ENCODE measurements at regions not wholly inside any gene's neighbourhood (a gene's known extent, or its start where the extent isn't known, plus 50 kb on each side); places are given as distances from the start of the nearest gene placed in this dataset.

DNA sequence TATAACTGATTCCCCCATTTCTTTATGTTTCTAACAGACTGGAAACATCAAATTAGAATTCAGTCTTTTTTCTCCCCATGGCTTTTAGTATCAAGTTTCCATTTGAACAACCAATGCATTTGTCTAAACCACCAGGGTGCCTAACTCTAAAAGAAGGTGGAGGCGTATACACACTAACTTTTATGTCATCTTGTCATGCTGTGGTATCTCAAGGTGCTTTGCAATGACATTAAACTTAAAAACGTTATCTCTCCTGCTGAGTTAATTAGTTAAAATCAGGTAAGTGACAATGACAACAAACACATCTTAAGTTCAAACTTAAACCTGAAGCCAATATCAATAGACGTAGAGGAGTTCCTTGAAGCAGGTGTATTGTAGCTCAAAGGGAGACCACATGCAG lies 1001.7 kb downstream of the PCDH17 start:
- no peaks in the 10 kb centered on the region for H3K36me3 ChIP-seq (ENCODE audit: control insufficient read depth, insufficient read depth, low read length)
- H3K4me3 ChIP-seq (replicated peaks; ENCODE audit: low read depth, low read length) = no peak overlapping the region
- no peaks in the 10 kb centered on the region for H3K27me3 ChIP-seq (replicated peaks; ENCODE audit: control insufficient read depth, insufficient read depth, low read length)
- no peak for DNase-seq (ENCODE audit: extremely low read depth, insufficient read length)
- TF ChIP-seq, protein P1, sequence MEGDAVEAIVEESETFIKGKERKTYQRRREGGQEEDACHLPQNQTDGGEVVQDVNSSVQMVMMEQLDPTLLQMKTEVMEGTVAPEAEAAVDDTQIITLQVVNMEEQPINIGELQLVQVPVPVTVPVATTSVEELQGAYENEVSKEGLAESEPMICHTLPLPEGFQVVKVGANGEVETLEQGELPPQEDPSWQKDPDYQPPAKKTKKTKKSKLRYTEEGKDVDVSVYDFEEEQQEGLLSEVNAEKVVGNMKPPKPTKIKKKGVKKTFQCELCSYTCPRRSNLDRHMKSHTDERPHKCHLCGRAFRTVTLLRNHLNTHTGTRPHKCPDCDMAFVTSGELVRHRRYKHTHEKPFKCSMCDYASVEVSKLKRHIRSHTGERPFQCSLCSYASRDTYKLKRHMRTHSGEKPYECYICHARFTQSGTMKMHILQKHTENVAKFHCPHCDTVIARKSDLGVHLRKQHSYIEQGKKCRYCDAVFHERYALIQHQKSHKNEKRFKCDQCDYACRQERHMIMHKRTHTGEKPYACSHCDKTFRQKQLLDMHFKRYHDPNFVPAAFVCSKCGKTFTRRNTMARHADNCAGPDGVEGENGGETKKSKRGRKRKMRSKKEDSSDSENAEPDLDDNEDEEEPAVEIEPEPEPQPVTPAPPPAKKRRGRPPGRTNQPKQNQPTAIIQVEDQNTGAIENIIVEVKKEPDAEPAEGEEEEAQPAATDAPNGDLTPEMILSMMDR (IDR thresholded peaks at IDR 0.05; ENCODE audit: insufficient read depth, low read length, poor library complexity, severe bottlenecking) = no peak

- no peaks in the 10 kb centered on the region for H3K36me3 ChIP-seq (ENCODE audit: control insufficient read depth, insufficient read depth, low read length)
- no peak overlapping the region for H3K4me3 ChIP-seq (replicated peaks; ENCODE audit: low read depth, low read length)
- DNase-seq (ENCODE audit: extremely low read depth, insufficient read length) = no peak
- TF ChIP-seq, protein P1 (IDR thresholded peaks at IDR 0.05; ENCODE audit: insufficient read depth, low read length, poor library complexity, severe bottlenecking) = no peak
- no peaks in the 10 kb centered on the region for H3K27me3 ChIP-seq (replicated peaks; ENCODE audit: control insufficient read depth, insufficient read depth, low read length)
These were observed 1023.5 kb downstream of the PCDH17 start for GRCh38 chr13:58655086-58655485.

DNA sequence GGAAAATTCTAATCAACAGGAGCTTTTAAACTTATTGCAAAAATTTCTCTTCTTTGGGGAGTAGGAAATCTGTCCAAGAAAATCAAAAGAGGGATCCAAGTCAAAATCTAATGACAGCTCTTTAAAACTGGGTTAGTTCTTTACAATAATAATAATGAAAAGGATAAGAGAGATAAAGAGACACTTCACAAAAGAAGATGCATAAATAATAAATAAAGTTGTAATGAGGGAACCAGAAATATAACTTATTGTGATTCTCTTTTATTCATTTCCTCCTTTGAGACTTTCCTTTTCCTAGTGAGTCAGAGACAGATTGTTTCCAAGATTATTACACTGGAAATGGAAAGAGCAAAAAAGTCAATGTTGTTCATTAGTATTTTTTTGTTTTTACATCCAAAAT lies 1029.3 kb downstream of the PCDH17 start:
- TF ChIP-seq, protein P1 (IDR thresholded peaks at IDR 0.05; ENCODE audit: insufficient read depth, low read length, poor library complexity, severe bottlenecking) = no peak
- Histone ChIP-seq H3K36me3 (ENCODE audit: control insufficient read depth, insufficient read depth, low read length) (no peaks in the 10 kb centered on the region), H3K27me3 (replicated peaks; ENCODE audit: control insufficient read depth, insufficient read depth, low read length) (no peaks in the 10 kb centered on the region), H3K4me3 (replicated peaks; ENCODE audit: low read depth, low read length) (no peak overlapping the region)
- DNase-seq (ENCODE audit: extremely low read depth, insufficient read length) = no peak

- no peaks in the 10 kb centered on the region for H3K27me3 ChIP-seq (replicated peaks; ENCODE audit: control insufficient read depth, insufficient read depth, low read length)
- TF ChIP-seq, protein P1 (IDR thresholded peaks at IDR 0.05; ENCODE audit: insufficient read depth, low read length, poor library complexity, severe bottlenecking) = no peak
- H3K4me3 ChIP-seq (replicated peaks; ENCODE audit: low read depth, low read length) = no peak overlapping the region
- no peak for DNase-seq (ENCODE audit: extremely low read depth, insufficient read length)
- no peaks in the 10 kb centered on the region for H3K36me3 ChIP-seq (ENCODE audit: control insufficient read depth, insufficient read depth, low read length)
These were observed 1034.8 kb downstream of the PCDH17 start for GRCh38 chr13:58666331-58666730.

DNA sequence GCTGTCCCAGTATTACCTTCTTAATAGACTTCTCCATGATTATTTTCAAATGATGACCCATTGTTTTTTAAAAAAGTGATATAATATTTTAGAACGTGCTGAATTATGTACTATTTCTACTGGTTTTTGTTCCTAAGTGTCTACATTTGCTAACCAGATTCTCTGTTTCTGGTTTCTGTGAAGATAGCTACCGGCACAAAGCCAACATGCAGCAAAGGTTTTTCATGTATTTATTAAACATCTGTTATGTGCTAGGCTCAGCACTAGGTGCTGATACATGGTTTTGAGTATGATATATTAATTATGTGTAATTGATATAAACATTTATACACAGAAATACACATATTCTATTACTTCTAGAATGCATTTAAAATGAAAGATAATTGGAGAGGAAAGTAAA lies 1035.6 kb downstream of the PCDH17 start:
- no peak for DNase-seq (ENCODE audit: extremely low read depth, insufficient read length)
- Histone ChIP-seq H3K4me3 (replicated peaks; ENCODE audit: low read depth, low read length) (no peak overlapping the region), H3K36me3 (ENCODE audit: control insufficient read depth, insufficient read depth, low read length) (no peaks in the 10 kb centered on the region), H3K27me3 (replicated peaks; ENCODE audit: control insufficient read depth, insufficient read depth, low read length) (no peaks in the 10 kb centered on the region)
- TF ChIP-seq, protein P1 (IDR thresholded peaks at IDR 0.05; ENCODE audit: insufficient read depth, low read length, poor library complexity, severe bottlenecking) = no peak

DNA sequence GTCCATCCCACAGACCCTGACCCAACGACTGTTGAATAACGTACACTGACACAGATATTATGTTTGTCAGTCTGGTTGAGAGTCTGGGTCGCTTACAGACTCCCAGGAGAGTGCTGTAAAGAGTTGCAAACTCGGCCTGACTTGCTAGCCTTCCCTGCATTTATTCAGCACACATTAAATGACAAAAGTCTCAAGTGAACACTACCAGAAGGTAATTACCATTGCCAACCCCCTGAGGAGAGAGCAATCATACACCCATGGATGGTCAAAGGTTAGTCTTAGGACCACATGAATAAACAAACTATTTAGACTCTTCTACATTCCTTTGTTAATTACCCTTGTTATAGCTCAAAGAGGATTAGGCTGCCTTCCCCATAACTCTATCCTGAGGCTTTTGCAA lies 1048.6 kb downstream of the PCDH17 start:
- Histone ChIP-seq H3K36me3 (ENCODE audit: control insufficient read depth, insufficient read depth, low read length) (no peaks in the 10 kb centered on the region), H3K27me3 (replicated peaks; ENCODE audit: control insufficient read depth, insufficient read depth, low read length) (no peaks in the 10 kb centered on the region), H3K4me3 (replicated peaks; ENCODE audit: low read depth, low read length) (no peak overlapping the region)
- TF ChIP-seq, protein P1 (IDR thresholded peaks at IDR 0.05; ENCODE audit: insufficient read depth, low read length, poor library complexity, severe bottlenecking) = no peak
- no peak for DNase-seq (ENCODE audit: extremely low read depth, insufficient read length)

Measured in GM06990 (cell line).